DMS53 treated with DMSO at 0.1 percent for 48 hours (cell line): ENCODE measurements at regions not wholly inside any gene's neighbourhood (a gene's known extent, or its start where the extent isn't known, plus 50 kb on each side); places are given as distances from the start of the nearest gene placed in this dataset.

ENCODE experiments used
- DNase-seq: peaks from one replicate; lab custom pipeline; 2025; ENCODE audit not compliant: unreplicated experiment; lab: John Stamatoyannopoulos, UW

GRCh38 chr6:163720460-163721235, 306.1 kb downstream of the QKI start:
- DNase-seq: peak; percentile 46

GRCh38 chr6:163720005-163720404, 305.5 kb downstream of the QKI start:
- peak; percentile 56 for DNase-seq

GRCh38 chr6:163719028-163719742, 304.7 kb downstream of the QKI start:
- DNase-seq: no peak

- DNase-seq: no peak
Observed at GRCh38 chr6:163718537-163718936, 304.0 kb downstream of the QKI start.

GRCh38 chr6:163717106-163717764, 302.7 kb downstream of the QKI start:
- DNase-seq: no peak

- DNase-seq: no peak
Observed at GRCh38 chr6:163716690-163717089, 302.2 kb downstream of the QKI start.

GRCh38 chr6:163715846-163716245, 301.3 kb downstream of the QKI start:
- no peak for DNase-seq

GRCh38 chr6:163714179-163714578, 299.7 kb downstream of the QKI start:
- DNase-seq: no peak

- DNase-seq: no peak
Observed at GRCh38 chr6:163712981-163713380, 298.5 kb downstream of the QKI start.

GRCh38 chr6:163712566-163712961, 298.0 kb downstream of the QKI start:
- no peak for DNase-seq

GRCh38 chr6:163711615-163712565, 297.4 kb downstream of the QKI start:
- DNase-seq: no peak

- DNase-seq: no peak
Observed at GRCh38 chr6:163710532-163711470, 296.3 kb downstream of the QKI start.

- no peak for DNase-seq
Observed at GRCh38 chr6:163709693-163710092, 295.2 kb downstream of the QKI start.

GRCh38 chr6:163709255-163709654, 294.7 kb downstream of the QKI start:
- DNase-seq: no peak

- DNase-seq: no peak
Observed at GRCh38 chr6:163708466-163708865, 293.9 kb downstream of the QKI start.

- DNase-seq: peak; percentile 5
Observed at GRCh38 chr6:163707387-163708355, 293.2 kb downstream of the QKI start.

GRCh38 chr6:163706500-163707087, 292.1 kb downstream of the QKI start:
- DNase-seq: no peak

- DNase-seq: no peak
Observed at GRCh38 chr6:163705923-163706322, 291.4 kb downstream of the QKI start.
